GM21825 (cell line): ENCODE measurements at regions not wholly inside any gene's neighbourhood (a gene's known extent, or its start where the extent isn't known, plus 50 kb on each side); places are given as distances from the start of the nearest gene placed in this dataset.
"Not testable (repeated sequence)": the region's sequence is repeated elsewhere in the genome, so short reads cannot be mapped to it uniquely, and the experiment has no call there.

Source experiments
- ATAC-seq: cut with Tn5 transposase; IDR thresholded peaks from one replicate; pipeline ENCODE4 v1.9.1; 2021; ENCODE audit warnings: mild to moderate bottlenecking, moderate library complexity; ENCODE audit not compliant: unreplicated experiment

- ATAC-seq = no peak
Measured at GRCh38 chr1:232179896-232180778, 449.8 kb downstream of the SIPA1L2 start.

GRCh38 chr1:232178191-232178590 is 451.7 kb downstream of the SIPA1L2 start:
- no peak for ATAC-seq

GRCh38 chr1:232177438-232177837 is 452.5 kb downstream of the SIPA1L2 start:
- ATAC-seq = no peak

GRCh38 chr1:232176222-232176621 is 453.7 kb downstream of the SIPA1L2 start:
- ATAC-seq = no peak

- no peak for ATAC-seq
Measured at GRCh38 chr1:232174306-232174705, 455.6 kb downstream of the SIPA1L2 start.

- no peak for ATAC-seq
Measured at GRCh38 chr1:232172563-232172962, 457.4 kb downstream of the SIPA1L2 start.

GRCh38 chr1:232170909-232171308 is 459.0 kb downstream of the SIPA1L2 start:
- ATAC-seq = no peak

DNA sequence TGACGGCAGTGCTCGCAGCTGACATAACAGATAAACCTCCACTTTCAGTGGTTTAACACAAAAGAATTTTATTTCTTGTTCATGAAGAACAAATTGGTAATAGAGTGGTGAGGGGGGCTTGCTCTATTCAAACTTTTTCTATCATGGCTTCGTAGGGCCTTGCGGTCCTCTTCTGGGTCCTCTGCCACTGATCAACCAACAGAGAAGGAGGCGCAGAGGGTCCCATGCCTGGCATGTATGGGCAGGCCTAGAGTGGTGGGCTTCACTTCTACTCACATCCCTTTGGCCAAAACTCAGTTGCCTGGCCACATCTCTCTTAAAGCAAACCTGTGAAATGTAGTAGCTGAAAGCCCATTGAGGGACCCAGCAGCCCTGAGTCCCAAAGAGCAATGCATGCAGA is 460.5 kb downstream of the SIPA1L2 start:
- no peak for ATAC-seq

- no peak for ATAC-seq
Measured at GRCh38 chr1:232168508-232168907, 461.4 kb downstream of the SIPA1L2 start.

DNA sequence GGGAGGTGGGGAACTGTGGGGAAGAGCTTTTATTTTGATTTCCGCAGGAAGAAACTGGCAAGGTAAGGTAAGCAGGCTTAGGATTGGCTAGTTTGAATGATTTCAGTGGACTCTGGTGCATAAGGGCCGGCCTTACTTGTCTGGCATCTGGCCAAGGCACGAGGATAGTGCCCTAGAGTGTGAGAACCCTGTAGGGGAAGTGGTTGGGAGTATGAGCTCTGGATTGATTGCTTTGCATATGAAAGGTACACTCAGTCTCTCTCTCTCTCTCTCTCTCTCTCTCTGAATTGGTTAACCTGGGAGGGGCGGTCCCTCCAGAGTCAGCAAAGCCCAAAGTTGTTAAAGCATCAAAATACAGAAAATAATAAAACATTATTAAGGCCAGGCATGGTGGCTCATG is 463.0 kb downstream of the SIPA1L2 start:
- ATAC-seq = no peak

GRCh38 chr1:232164078-232164963 is 465.6 kb downstream of the SIPA1L2 start:
- no peak for ATAC-seq

DNA sequence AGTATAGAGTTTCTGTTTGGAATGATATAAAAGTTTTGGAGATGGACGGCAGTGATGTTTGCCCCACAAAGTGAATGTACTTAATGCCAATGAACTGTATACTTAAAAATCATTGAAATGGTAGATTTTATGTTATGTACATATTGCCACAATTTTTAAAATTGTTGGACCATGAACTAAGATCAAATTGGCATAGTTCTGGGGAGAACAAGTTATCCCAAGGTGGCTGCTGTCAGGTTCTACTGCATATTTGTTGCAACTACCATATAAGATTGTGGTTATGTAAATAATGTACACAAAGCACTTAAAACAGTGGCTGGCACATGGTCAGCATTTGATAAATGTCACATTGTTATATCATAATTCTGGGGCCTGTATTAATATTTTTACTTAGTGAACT is 466.4 kb downstream of the SIPA1L2 start:
- ATAC-seq = no peak

DNA sequence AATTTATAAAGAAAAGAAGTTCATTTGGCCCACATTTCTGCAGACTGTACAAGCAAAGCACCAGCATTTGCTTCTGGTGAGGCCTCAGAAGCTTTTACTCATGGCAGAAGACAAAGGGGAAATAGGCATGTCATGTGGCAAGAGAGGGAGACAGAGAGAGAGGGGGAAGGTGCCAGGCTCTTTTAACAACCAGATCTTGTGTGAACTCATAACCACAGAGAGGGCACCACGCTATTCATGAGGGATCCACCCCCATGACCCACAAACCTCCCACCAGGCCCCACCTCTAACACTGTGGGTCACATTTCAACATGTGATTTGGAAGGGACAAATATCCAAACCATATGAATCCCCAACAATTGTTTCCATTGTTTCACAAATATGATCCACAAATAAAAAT is 467.9 kb downstream of the SIPA1L2 start:
- no peak for ATAC-seq

- not testable (repeated sequence) for ATAC-seq
Measured at GRCh38 chr1:232158558-232158957, 471.4 kb downstream of the SIPA1L2 start.

GRCh38 chr1:232156070-232156469 is 473.9 kb downstream of the SIPA1L2 start:
- ATAC-seq = not testable (repeated sequence)

DNA sequence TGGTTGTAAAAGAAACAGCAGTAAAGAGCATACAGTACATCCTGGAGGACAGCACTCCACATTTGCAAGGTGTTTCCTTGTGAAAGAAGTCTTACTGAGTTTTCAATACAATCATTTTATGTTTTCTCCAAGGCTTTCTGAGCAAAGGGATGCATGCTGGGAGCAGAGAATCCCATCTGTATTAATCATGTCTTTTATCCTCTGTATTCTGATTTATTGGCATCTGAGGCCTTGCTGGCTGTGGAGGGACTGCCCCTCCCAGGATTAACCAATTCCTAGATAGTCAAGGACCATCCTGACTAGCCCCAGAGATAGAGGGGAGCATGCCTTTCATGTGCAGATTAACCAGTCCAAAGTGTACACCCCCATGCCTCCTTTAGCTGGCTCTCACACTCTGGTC is 476.3 kb downstream of the SIPA1L2 start:
- no peak for ATAC-seq

GRCh38 chr1:232150770-232151548 is 479.0 kb downstream of the SIPA1L2 start:
- no peak for ATAC-seq

DNA sequence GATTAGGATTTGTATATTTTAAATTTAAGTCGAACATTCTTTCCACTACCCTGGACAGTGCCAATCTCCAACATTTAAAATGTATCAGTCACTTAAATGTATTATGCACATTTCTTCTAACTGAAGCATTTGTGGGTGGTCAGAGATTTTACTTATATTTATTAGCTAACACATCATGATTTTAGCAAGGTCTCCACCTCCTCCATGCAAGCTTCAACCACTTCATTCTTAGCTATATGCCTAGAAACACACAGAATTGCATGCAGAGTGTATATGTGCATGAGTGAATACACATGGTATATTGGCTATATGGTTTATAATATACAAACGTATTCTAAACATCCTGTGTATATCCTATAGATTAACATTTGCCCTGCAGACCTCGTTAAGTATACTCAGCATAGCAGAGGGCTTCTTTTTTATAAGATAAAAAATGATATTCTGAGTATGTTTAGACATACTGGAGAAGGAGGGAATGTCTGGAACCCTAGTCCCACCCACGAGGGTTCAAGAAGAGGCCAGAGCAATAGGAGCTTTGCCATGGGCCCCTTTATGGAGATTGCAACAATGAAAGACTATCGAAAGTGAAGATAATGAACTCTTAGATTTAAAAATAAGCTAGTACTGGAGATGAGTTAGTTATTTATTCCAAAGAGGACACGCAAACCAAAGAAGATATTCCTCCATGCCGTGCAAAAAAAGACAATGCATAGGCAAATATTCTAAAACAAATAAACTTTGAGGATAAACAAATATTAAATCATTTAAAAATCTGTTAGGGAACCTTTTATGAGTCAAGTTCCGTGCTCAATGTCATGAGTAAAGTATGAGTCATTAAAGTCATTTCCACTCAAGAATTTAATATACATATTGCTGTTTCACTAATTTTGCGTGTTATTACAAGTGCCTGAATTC is 480.4 kb downstream of the SIPA1L2 start:
- no peak for ATAC-seq

DNA sequence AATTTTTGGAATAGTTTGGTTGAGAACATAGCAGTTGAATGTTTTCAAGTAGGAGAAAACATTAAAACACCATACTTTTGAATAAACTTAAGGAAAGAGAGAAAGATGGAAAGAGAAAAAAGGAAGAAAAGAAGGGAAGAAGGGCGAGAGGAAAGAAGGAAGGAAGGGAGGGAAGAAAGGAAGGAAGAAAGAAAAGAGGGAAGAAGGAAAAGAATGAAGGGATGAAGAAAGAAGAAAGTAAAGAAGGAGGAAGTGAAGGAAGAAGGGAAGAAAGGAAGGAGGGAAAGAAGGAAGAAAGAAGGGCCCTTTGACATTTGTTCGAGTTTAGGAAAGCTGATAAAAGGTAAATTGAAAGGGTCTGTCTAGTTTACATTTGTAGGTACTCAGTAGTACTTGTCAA is 482.7 kb downstream of the SIPA1L2 start:
- no peak for ATAC-seq

DNA sequence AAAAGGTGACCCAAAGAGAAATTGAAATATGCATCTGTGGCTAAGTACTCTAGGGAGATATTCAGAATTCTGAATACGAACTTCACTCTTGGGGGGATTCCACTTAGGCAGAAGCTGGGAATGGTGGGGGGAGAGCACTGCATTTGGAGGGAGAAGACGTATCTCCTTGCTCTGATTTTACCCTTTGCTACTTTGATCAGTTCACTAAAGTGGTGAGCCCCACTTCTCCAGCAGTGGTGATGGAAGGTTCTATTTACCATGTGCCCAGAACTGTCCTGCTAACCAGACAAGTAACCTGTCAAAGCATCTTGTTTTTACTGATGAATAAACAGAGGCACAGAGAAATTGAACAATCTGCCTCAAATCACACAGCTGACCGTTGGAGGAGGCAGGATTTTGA is 483.4 kb downstream of the SIPA1L2 start:
- ATAC-seq = no peak
